Renal cortex interstitium (tissue), 11 donors: ENCODE measurements at regions not wholly inside any gene's neighbourhood (a gene's known extent, or its start where the extent isn't known, plus 50 kb on each side); places are given as distances from the start of the nearest gene placed in this dataset.

Experiments
- DNase-seq, 11 donors: peaks; one replicate each; pipeline ENCODE4 v3.0.0-alpha.2; 2013; ENCODE audit warnings: low read depth in 9 of 11, low spot score in 4 of 11; ENCODE audit errors: extremely low read depth in 1 of 11

DNA sequence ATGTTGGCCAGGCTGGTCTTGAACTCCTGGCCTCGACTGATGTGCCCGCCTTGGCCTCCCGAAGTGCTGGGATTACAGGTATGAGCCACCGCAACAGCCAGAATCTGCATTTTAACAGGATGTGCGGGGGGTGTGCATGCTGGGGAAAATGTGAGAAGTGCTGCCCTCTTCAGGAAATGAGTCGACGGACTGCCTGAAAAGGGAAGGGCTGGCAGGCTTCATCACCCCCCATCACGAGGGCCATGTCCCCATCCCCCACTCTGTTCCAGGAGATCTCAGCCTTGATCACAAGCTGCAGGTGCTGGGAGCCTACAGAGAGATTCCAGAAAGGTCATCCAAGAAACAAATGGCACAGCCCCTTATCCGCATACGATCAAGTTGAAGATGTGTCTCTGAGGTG is 195.3 kb upstream of the RPL38 start:
- no peak for DNase-seq

DNA sequence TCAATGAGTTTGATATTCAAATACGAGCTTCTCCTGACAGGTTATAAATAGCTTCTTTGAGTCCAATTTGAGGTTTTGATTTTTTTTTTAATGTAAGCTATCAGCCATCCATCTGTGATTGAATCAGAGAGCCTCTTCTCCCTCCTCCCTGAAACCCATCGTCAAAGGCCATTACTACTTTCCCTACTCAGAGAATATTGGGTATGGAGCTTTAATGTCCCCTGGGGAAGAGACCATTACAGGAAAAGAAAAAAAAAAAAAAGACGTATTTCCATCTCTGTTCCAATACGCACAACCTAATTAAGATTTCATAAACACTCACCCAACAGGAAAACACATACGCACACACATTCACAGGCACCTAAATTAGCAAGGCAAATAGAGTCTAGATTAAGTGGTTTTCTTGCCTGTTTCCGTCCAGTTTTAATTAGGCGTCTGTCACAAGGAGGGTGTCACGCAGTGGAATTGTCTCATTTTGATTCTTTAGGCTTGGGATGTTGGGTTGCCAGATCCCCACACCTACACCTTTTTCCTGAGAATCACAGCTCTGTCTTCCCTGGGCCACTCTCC is 194.3 kb upstream of the RPL38 start:
- no peak for DNase-seq

GRCh38 chr17:74010903-74011302 is 192.6 kb upstream of the RPL38 start:
- DNase-seq: no peak

DNA sequence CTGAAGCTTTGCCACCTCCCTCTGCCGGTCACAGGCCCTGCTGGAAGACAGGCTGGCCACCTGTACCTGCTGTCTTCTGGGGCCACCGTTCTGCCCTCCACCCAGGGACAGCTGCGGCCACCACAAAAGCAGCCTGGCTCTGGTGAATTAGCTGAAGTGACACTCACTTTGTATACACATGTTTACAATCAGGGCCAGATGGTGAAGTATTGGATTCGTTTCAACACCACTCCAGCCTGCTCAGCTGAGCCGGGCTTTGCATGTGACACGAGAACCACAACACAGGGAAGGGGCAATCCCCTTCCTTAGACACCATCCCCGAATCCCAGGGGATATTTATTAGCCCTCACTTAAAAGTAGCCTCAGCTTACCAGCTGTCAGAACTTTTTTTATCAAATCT is 191.5 kb upstream of the RPL38 start:
- DNase-seq: no peak

DNA sequence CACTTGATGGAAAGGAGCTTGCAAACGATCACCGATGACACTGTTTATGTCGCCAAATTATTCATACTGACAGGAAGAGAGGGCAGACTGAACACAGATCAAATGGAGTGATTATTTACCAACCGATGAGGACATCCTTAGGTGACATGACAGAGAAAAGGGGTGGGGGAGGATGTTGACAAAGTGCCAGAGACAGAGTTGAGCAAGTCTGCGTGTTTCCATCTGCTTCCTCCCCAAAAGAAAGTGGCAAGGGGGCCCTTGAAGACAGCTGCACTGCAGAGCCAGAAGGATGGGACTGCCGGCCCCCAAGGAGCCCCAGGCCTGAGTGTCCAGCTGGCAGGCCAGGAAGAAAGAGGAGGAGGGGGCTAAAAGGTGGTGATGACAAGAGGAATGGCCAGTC is 191.0 kb upstream of the RPL38 start:
- DNase-seq: no peak

- no peak for DNase-seq
Observed at GRCh38 chr17:74015316-74015715, 188.2 kb upstream of the RPL38 start.

GRCh38 chr17:74015990-74016389 is 187.5 kb upstream of the RPL38 start:
- DNase-seq: no peak

DNA sequence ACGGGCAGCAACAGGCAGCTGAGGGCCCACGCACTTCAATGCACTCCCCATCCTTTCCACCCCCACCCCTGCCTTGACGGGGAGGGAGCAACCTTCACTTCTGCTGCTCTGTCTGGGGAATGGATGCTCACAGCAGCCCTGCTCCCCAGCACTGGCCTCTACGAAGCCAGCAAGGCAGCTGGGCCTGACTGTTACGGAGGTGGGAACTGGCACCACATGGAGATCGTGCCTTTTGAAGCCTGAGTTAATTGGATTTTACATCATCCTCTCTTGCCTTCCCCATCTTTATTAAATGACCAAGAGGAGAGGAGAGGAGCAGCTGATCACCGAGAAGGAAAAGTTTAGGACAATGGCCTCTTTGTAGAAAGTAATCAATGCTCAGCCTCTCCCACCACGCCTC is 187.0 kb upstream of the RPL38 start:
- no peak for DNase-seq

- DNase-seq: no peak
Observed at GRCh38 chr17:74017466-74017865, 186.0 kb upstream of the RPL38 start.

- no peak for DNase-seq
Observed at GRCh38 chr17:74018115-74018514, 185.4 kb upstream of the RPL38 start.

- DNase-seq: no peak
Observed at GRCh38 chr17:74019271-74019670, 184.2 kb upstream of the RPL38 start.

- no peak for DNase-seq
Observed at GRCh38 chr17:74019860-74020259, 183.6 kb upstream of the RPL38 start.

DNA sequence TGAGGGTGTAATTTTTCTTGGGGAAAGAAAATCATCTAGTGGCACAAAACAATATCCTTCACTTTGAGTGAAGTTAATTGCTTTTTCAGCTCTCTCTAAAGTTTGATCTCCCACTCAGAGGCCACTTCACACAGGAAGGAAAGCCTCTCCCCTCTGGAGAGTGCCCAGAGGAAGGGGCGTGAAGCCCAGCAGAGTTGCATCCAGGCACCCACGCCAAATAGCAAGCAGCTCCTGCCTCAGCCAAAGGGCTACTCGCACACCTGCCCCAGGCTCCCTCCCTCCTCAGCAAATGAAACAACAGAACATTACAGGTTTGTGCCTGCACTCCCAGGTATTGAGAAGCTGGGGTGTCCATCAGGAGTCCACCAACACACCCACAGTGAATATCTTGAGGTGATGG is 183.0 kb upstream of the RPL38 start:
- no peak for DNase-seq

DNA sequence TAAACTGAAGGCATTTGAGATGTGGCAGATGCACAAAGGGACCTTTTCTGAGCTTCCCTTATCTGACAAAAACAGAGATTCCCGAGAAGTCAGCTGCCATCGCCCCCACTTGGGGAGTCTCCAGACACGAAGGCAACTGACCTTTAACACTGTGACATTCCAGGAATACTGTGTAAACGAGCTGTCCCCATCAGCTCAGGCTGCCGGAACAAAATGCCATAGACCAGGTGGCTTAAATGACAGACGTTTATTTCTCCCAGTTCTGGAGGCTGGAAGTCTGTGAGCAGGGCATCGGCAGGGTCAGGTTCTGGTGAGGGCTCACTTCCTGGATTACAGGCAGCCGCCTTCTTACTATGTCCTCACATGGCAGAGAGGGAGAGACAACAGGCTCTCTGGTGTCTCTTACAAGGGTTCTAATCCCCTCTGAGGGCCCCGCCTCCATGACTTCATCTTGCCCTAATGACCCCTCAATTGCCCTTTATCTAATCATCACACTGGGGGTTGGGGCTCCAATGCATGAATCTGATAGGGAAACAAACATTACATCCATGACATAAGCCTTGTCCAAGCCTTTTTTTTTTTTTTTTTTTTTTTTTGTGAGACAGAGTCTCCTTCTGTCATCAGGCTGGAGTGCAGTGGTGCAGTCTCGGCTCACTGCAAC is 178.5 kb upstream of the RPL38 start:
- DNase-seq: no peak

DNA sequence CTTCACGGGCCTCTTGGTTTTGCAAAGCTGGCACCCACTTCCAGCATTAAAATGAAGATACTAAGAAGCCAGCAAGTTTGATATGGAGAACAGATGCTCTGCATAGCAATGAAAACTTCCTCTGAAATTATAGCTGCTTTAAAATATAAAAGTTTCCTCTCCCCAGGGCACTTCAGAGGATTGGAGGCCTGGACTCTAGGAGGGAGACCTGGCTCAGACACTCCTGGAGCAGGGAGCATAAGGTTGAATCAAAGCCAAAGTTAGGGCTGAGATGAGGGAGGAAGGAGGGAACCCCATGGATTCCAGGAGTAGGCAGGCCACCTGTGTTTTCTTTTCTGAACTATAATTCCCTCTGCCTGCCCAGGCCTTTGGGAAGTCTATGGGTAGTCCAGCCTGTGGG is 176.0 kb upstream of the RPL38 start:
- no peak for DNase-seq

DNA sequence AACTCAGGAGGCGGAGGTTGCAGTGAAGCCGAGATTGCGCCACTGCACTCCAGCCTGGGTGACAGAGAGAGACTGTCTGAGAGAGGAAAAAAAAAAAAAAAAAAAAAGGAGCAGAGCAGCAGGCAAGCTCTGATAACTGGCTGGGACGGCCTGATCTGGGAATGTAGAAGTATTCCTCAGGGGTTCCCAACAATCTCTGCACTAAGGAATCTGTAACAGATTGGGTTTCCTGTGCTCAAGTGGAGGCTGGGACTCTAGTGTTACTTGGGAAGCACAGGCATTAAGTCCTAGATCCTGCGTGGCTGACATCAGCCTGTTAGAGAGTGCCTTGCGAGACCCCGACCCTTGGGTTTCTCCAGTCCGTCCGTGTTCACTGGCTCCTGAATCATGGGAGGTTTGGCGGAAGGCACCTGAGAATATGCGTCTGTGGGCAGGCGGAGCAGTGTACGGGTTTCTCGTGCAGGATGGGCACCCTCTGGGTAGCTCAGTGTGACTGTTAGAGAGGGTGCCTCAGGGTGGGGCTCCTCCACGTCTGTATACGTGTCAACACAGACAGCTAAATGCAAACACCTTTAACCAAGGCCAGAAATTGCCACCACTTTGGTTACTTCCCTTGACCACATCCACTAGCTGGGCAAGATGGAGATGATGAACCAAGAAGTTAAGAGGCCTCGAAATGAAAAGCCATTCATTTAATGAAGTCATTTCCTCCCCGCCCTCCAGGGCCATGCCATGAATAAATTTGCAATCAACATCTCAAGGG is 174.9 kb upstream of the RPL38 start:
- DNase-seq: no peak

- DNase-seq: no peak
Observed at GRCh38 chr17:74031316-74032090, 172.0 kb upstream of the RPL38 start.

DNA sequence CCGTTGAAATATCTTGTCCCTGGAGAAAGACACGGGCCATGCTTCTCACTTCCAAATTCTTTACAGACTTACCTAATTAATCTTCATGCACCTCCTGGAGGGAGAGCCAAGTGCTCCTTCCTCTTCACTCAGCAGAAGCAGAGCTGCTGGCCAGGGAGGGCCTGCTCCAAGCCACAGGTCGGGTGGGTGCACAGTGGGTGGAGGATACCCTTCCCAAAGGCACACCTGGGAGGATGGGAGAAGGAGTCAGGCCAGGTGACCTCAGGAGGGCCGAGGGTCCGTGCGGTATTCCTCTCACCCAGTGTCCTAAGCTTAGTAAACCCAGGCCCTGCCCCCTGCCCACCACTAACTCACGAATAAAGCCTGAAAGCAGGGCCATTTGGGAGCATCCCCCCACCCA is 171.3 kb upstream of the RPL38 start:
- DNase-seq: no peak

GRCh38 chr17:74037320-74037719 is 166.2 kb upstream of the RPL38 start:
- peak in 10 of 11 donors; percentile 35 to 78 (median 59) for DNase-seq

DNA sequence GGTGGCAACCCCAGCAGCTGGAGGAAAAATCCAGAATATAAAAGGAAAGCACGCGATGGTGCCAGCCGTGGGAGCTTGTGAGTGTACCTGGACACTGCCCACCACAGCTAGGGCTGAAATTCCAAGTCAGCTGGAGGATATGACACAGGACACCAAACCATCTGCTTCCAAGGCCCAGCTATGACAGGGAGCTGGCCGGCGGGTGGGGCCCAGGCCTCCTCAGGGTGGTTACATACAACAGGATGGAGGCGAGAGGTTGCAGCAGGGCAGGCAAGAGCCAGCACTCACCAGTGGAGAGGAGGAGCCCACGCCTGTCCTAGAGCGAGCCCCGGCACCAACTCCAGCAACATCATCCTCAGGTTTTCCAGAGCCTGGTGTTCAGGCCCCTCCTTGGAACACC is 163.2 kb upstream of the RPL38 start:
- DNase-seq: no peak
